Trophoblast cell (in vitro differentiated cells and primary cell): ENCODE measurements at regions not wholly inside any gene's neighbourhood (a gene's known extent, or its start where the extent isn't known, plus 50 kb on each side); places are given as distances from the start of the nearest gene placed in this dataset.

Source experiments
- DNase-seq, 2 donors: peaks; one replicate each; pipeline ENCODE4 v3.0.0-alpha.2; 2016
- H2AFZ ChIP-seq: 2 replicates; pipeline ENCODE4 v1.6.1; 2013; ENCODE audit warnings: low read length, moderate library complexity, mild to moderate bottlenecking; ENCODE audit not compliant: insufficient read depth, poor library complexity
- H2AK5ac ChIP-seq: 2 replicates; pipeline ENCODE4 v1.6.1; 2013; ENCODE audit warnings: mild to moderate bottlenecking, low read length
- H2BK120ac ChIP-seq: 2 replicates; pipeline ENCODE4 v1.6.1; 2013; ENCODE audit warnings: low read length, mild to moderate bottlenecking, moderate library complexity; ENCODE audit not compliant: insufficient read depth, poor library complexity
- H2BK12ac ChIP-seq: 2 replicates; pipeline ENCODE4 v1.6.1; 2013; ENCODE audit warnings: mild to moderate bottlenecking, low read length, moderate library complexity
- H2BK5ac ChIP-seq: 2 replicates; pipeline ENCODE4 v1.6.1; 2013; ENCODE audit warnings: low read length, low read depth, moderate library complexity, mild to moderate bottlenecking; ENCODE audit not compliant: poor library complexity
- H3K14ac ChIP-seq: 2 replicates; pipeline ENCODE4 v1.6.1; 2013; ENCODE audit warnings: mild to moderate bottlenecking, low read length
- H3K18ac ChIP-seq: 2 replicates; pipeline ENCODE4 v1.6.1; 2013; ENCODE audit warnings: mild to moderate bottlenecking, low read length
- H3K23ac ChIP-seq: 2 replicates; pipeline ENCODE4 v1.6.1; 2013; ENCODE audit warnings: low read length
- H3K27ac ChIP-seq: 2 replicates; pipeline ENCODE4 v1.5.1; 2013; ENCODE audit warnings: low read depth, mild to moderate bottlenecking, inconsistent platforms, low read length, moderate library complexity
- H3K27me3 ChIP-seq: 2 replicates; pipeline ENCODE4 v1.6.1; 2013; ENCODE audit warnings: inconsistent platforms, mild to moderate bottlenecking, low read length, moderate library complexity; ENCODE audit not compliant: insufficient read depth
- H3K36me3 ChIP-seq, 2 experiments: 1 replicate in 1 of 2; 2 replicates in 1 of 2; pipeline ENCODE4 v1.6.1; 2013; ENCODE audit warnings: low read length in 2 of 2, mild to moderate bottlenecking in 2 of 2, moderate library complexity in 1 of 2; ENCODE audit not compliant: insufficient read depth in 2 of 2, control insufficient read depth in 1 of 2
- H3K4ac ChIP-seq: 2 replicates; pipeline ENCODE4 v1.6.1; 2013; ENCODE audit warnings: low read depth, mild to moderate bottlenecking, low read length, moderate library complexity
- H3K4me1 ChIP-seq, 2 experiments: 1 replicate in 1 of 2; 2 replicates in 1 of 2; pipeline ENCODE4 v1.6.1; 2013; ENCODE audit warnings: low read length in 2 of 2, mild to moderate bottlenecking in 2 of 2, moderate library complexity in 1 of 2; ENCODE audit not compliant: insufficient read depth in 2 of 2, control insufficient read depth in 1 of 2
- H3K4me2 ChIP-seq: 2 replicates; pipeline ENCODE4 v1.6.1; 2013; ENCODE audit warnings: inconsistent platforms, mild to moderate bottlenecking, low read length, moderate library complexity
- H3K4me3 ChIP-seq: 2 replicates; pipeline ENCODE4 v1.5.1; 2013; ENCODE audit warnings: mild to moderate bottlenecking, low read depth, low read length, inconsistent platforms
- H3K79me1 ChIP-seq: one replicate; pipeline ENCODE4 v1.6.1; 2013; ENCODE audit warnings: low read length
- H3K79me2 ChIP-seq: 2 replicates; pipeline ENCODE4 v1.6.1; 2013; ENCODE audit warnings: low read length, mild to moderate bottlenecking; ENCODE audit not compliant: control insufficient read depth, insufficient read depth, poor library complexity
- H3K9ac ChIP-seq: 2 replicates; pipeline ENCODE4 v1.6.1; 2013; ENCODE audit warnings: mild to moderate bottlenecking, low read length
- H3K9me3 ChIP-seq: 2 replicates; pipeline ENCODE4 v1.6.1; 2013; ENCODE audit warnings: low read depth, mild to moderate bottlenecking, control low read depth, inconsistent platforms, low read length; ENCODE audit not compliant: insufficient read depth
- H4K12ac ChIP-seq: 2 replicates; pipeline ENCODE4 v1.6.1; 2013; ENCODE audit warnings: low read depth, mild to moderate bottlenecking, low read length, moderate library complexity
- H4K8ac ChIP-seq: 2 replicates; pipeline ENCODE4 v1.6.1; 2013; ENCODE audit warnings: low read depth, mild to moderate bottlenecking, low read length, moderate library complexity
- H4K91ac ChIP-seq: one replicate; pipeline ENCODE4 v1.6.1; 2013; ENCODE audit warnings: low read depth, mild to moderate bottlenecking, low read length, moderate library complexity
- WGBS: extraction: QIAGEN DNeasy Blood & Tissue Kit; methylation state at CpG from one replicate; pipeline ENCODE4 v1.1.7; 2013; ENCODE audit warnings: missing lambda C conversion rate; ENCODE audit not compliant: insufficient read length, insufficient coverage; ENCODE audit errors: extremely low coverage; 5-methylcytosine and 5-hydroxymethylcytosine counted together

DNA sequence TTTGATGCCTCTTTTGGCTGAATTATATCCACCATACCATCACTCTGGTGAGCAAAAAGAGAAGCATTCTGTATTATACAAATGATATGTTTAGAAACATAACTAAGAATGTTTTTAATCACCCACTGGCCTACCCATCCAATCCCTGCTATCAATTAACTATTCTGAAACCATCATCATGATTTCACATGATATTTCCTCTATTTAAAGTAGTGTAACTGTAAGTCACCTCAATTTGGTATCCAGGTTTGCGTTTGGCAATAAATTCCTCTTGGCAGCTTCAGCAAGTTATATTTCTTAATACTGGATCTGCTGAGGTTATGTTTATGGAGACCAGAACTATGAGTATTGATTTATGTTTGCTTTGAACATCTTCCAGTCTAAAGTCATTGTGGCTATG, 332.1 kb downstream of the UTRN start:
- no peaks in the 10 kb centered on the region for H3K79me2 ChIP-seq
- H4K12ac ChIP-seq = no peak overlapping the region
- no peak overlapping the region for H3K4me3 ChIP-seq
- H2BK120ac ChIP-seq = no peak overlapping the region
- H3K9me3 ChIP-seq = no peaks in the 10 kb centered on the region
- no peak overlapping the region for H3K23ac ChIP-seq
- no peak overlapping the region for H3K9ac ChIP-seq
- no peak for DNase-seq
- H3K4me1 ChIP-seq = no peaks in the 10 kb centered on the region
- H4K8ac ChIP-seq = no peak overlapping the region
- no peak overlapping the region for H2BK5ac ChIP-seq
- no peak overlapping the region for H3K4me2 ChIP-seq
- no peak overlapping the region for H3K27ac ChIP-seq
- no peaks in the 10 kb centered on the region for H3K36me3 ChIP-seq
- no peak overlapping the region for H3K18ac ChIP-seq
- H2AFZ ChIP-seq = no peak overlapping the region
- no peaks in the 10 kb centered on the region for H3K27me3 ChIP-seq
- no CpG with 5 or more reads among the region's 1 CpG for WGBS
- H3K4ac ChIP-seq = no peak overlapping the region
- H2AK5ac ChIP-seq = no peak overlapping the region
- H3K79me1 ChIP-seq = no peaks in the 10 kb centered on the region
- no peak overlapping the region for H4K91ac ChIP-seq
- no peak overlapping the region for H2BK12ac ChIP-seq
- H3K14ac ChIP-seq = no peak overlapping the region

DNA sequence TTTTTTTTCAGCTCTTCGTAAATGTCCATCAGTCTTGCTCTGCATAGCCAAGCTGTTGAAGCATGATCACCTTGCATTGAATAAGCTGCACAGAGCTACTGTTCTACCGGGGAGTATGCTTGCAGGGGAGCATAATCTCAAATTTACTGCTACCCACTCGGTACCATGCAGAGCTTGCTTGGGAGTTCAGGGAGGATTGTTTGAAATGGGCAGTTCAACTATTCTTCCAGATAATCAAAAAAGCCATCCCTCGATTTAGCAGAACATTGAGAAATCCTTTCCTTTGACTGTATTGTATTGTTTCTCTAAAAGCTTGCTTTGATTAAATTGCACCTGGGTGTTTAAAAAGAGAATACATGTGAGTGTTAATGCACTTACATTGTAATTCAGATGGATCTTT, 332.6 kb downstream of the UTRN start:
- no peak overlapping the region for H2BK12ac ChIP-seq
- no peak overlapping the region for H4K91ac ChIP-seq
- H3K27ac ChIP-seq = no peak overlapping the region
- no peak overlapping the region for H2AFZ ChIP-seq
- H3K4me3 ChIP-seq = no peak overlapping the region
- no peak overlapping the region for H2BK5ac ChIP-seq
- H4K12ac ChIP-seq = no peak overlapping the region
- no peaks in the 10 kb centered on the region for H3K36me3 ChIP-seq
- H4K8ac ChIP-seq = no peak overlapping the region
- no CpG with 5 or more reads among the region's 4 CpGs for WGBS
- H3K79me1 ChIP-seq = no peaks in the 10 kb centered on the region
- no peak for DNase-seq
- no peak overlapping the region for H3K23ac ChIP-seq
- no peaks in the 10 kb centered on the region for H3K4me1 ChIP-seq
- no peaks in the 10 kb centered on the region for H3K9me3 ChIP-seq
- no peak overlapping the region for H2AK5ac ChIP-seq
- H3K9ac ChIP-seq = no peak overlapping the region
- no peak overlapping the region for H3K4me2 ChIP-seq
- H2BK120ac ChIP-seq = no peak overlapping the region
- no peak overlapping the region for H3K18ac ChIP-seq
- H3K4ac ChIP-seq = no peak overlapping the region
- no peaks in the 10 kb centered on the region for H3K79me2 ChIP-seq
- no peak overlapping the region for H3K14ac ChIP-seq
- no peaks in the 10 kb centered on the region for H3K27me3 ChIP-seq

DNA sequence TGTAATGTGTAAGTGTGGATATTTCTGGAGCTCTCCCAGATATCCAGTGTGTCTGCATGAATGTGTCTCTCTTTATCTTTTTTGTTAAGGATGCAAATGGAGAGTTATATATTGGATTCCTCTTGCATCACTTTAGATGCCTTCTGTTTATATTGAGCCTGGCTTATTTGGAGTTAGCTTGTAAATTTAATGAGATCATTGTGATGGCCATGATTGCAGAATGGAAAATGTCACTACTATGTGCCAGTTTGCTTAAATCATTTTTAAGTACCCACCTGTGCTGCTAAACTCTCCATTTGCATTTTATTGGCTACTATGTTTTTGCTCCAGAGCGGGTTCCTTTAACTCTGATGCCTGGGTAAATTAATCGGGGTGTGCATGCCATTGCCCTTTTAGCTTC, 334.8 kb downstream of the UTRN start:
- H3K27me3 ChIP-seq = no peaks in the 10 kb centered on the region
- no peak overlapping the region for H3K18ac ChIP-seq
- DNase-seq = no peak
- no peak overlapping the region for H3K4ac ChIP-seq
- H3K9me3 ChIP-seq = no peaks in the 10 kb centered on the region
- no peak overlapping the region for H2AK5ac ChIP-seq
- no peak overlapping the region for H2BK5ac ChIP-seq
- H4K12ac ChIP-seq = no peak overlapping the region
- H3K27ac ChIP-seq = no peak overlapping the region
- no peak overlapping the region for H3K14ac ChIP-seq
- no peak overlapping the region for H3K4me2 ChIP-seq
- no peak overlapping the region for H3K23ac ChIP-seq
- no peaks in the 10 kb centered on the region for H3K4me1 ChIP-seq
- H3K79me1 ChIP-seq = no peaks in the 10 kb centered on the region
- H4K8ac ChIP-seq = no peak overlapping the region
- H4K91ac ChIP-seq = no peak overlapping the region
- no peak overlapping the region for H2BK12ac ChIP-seq
- H2BK120ac ChIP-seq = no peak overlapping the region
- H3K36me3 ChIP-seq = no peaks in the 10 kb centered on the region
- H3K9ac ChIP-seq = no peak overlapping the region
- WGBS = no CpG with 5 or more reads among the region's 2 CpGs
- no peak overlapping the region for H2AFZ ChIP-seq
- H3K4me3 ChIP-seq = no peak overlapping the region
- no peaks in the 10 kb centered on the region for H3K79me2 ChIP-seq

DNA sequence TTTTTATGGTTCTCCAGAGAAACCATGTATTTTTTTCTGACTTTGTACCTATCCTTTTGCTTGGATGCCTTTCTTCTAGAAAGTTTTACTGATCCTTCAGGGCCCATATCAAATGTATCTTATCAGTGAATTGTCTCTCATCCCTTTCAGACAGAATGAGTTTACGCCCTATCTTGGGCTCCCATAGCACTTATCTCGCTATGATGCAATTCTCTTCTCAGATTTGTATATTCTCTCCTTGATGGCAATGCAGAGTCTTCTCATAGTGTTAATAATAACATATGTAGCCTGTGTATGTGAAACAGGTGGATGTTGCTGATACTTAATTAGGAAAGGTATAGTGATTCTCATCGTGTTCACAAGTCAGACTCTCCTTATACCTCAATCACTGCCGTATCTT, 336.2 kb downstream of the UTRN start:
- Histone ChIP-seq H3K36me3 (no peaks in the 10 kb centered on the region), H3K9ac (no peak overlapping the region), H2BK120ac (no peak overlapping the region), H3K79me1 (no peaks in the 10 kb centered on the region), H3K9me3 (no peaks in the 10 kb centered on the region), H3K4ac (no peak overlapping the region), H3K14ac (no peak overlapping the region), H3K79me2 (no peaks in the 10 kb centered on the region), H2BK12ac (no peak overlapping the region), H3K4me1 (no peaks in the 10 kb centered on the region), H3K4me2 (no peak overlapping the region), H2BK5ac (no peak overlapping the region), H4K91ac (no peak overlapping the region), H4K12ac (no peak overlapping the region), H3K4me3 (no peak overlapping the region), H3K27ac (no peak overlapping the region), H3K18ac (no peak overlapping the region), H3K23ac (no peak overlapping the region), H2AFZ (no peak overlapping the region), H4K8ac (no peak overlapping the region), H3K27me3 (no peaks in the 10 kb centered on the region), H2AK5ac (no peak overlapping the region)
- DNase-seq = peak in 1 of 2 donors; percentile 12
- no CpG with 5 or more reads among the region's 4 CpGs for WGBS
